ENCODE measurements at regions not wholly inside any gene's neighbourhood (a gene's known extent, or its start where the extent isn't known, plus 50 kb on each side); places are given as distances from the start of the nearest gene placed in this dataset.

DNA sequence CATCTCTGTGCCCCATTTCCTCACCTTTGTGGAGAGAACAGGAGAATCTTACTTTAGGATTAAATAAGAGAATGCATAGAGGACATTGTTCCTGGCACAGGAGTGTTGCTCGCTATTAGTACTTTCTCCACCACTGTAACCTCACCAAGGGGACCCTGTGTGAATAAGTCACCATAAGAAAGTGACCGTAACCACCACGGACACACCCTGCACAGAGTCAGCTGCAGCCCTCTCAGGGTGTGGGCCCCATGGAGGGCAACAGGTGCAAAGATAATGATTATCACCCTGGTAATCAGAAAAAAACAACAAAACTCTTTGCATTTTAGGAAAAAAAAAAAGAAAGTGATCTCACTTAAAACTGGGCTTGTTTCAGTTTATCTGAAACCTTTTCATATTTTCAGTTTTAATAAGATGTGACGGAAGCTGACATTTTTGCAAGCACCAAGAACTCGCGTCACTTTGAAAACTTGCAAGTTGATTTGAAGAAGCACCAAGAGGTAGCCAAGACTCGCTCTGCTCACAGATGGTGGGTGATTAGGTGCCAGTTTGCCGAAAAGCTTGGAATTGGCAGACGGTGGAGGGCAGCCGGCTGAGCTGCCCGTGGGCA is 87.0 kb upstream of the VRK1 start:
- no TSS peak for BruUV-seq (replicated peaks)
- Histone ChIP-seq H3K79me2 (ENCODE audit: control insufficient read depth, insufficient read depth, low read length) (no peaks in the 10 kb centered on the region), H3K9me3 (replicated peaks; ENCODE audit: control insufficient read depth, insufficient read depth, low read length) (no peaks in the 10 kb centered on the region), H3K4me3 (replicated peaks in 1 of 3; ENCODE audit: insufficient read depth in 1 of 3, low read depth in 1 of 3, low read length in 3 of 3) (no peak overlapping the region), H4K20me1 (replicated peaks; ENCODE audit: control insufficient read depth, extremely low read depth, insufficient read depth, low read length) (no peaks in the 10 kb centered on the region), H3K9me1 (replicated peaks; ENCODE audit: control insufficient read depth, extremely low read depth, insufficient read depth, low read length) (no peaks in the 10 kb centered on the region), H3K4me1 (ENCODE audit: control insufficient read depth, extremely low read depth, insufficient read depth, low read length) (no peaks in the 10 kb centered on the region), H3K36me3 (ENCODE audit: control insufficient read depth in 2 of 2, extremely low read depth in 1 of 2, insufficient read depth in 2 of 2, low read length in 2 of 2) (no peaks in the 10 kb centered on the region), H3K4me2 (ENCODE audit: insufficient read depth, low read length) (no peak overlapping the region), H3K9ac (replicated peaks; ENCODE audit: extremely low read depth, insufficient read depth, low read length) (no peak overlapping the region), H2AFZ (ENCODE audit: low read depth, low read length) (no peak overlapping the region), H3K27me3 (ENCODE audit: control insufficient read depth in 2 of 2, insufficient read depth in 2 of 2, low read length in 2 of 2) (no peaks in the 10 kb centered on the region), H3K27ac (ENCODE audit: insufficient read depth, low read depth, low read length) (no peak overlapping the region)
- POLR2A ChIA-PET, result no interaction called here
- CTCF ChIA-PET, result no interaction called here
- intact Hi-C loops (cut with micrococcal nuclease), result no loop called here
- no peak for TF ChIP-seq MYC (IDR thresholded peaks at IDR 0.05; ENCODE audit: low read depth, low read length)
- TF ChIP-seq JUN (IDR thresholded peaks at IDR 0.05; ENCODE audit: borderline replicate concordance, insufficient read depth, insufficient read length, low read depth), result no peak
- no peak for TF ChIP-seq GATA2 (IDR thresholded peaks at IDR 0.05; ENCODE audit: insufficient read depth, insufficient read length, low read depth, low read length)
- no peak for TF ChIP-seq POLR2A (IDR thresholded peaks at IDR 0.05; ENCODE audit: low read depth, low read length)
- no peak for TF ChIP-seq EZH2 (IDR thresholded peaks at IDR 0.05; ENCODE audit: borderline replicate concordance, low read depth, low read length, severe bottlenecking)
- TF ChIP-seq POLR2AphosphoS5 (IDR thresholded peaks at IDR 0.05; ENCODE audit: insufficient read depth, low read depth, low read length), result no peak
- TF ChIP-seq, protein P1, sequence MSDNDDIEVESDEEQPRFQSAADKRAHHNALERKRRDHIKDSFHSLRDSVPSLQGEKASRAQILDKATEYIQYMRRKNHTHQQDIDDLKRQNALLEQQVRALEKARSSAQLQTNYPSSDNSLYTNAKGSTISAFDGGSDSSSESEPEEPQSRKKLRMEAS (IDR thresholded peaks at IDR 0.05; ENCODE audit: insufficient read depth, insufficient read length), result no peak
- TF ChIP-seq, protein P2, sequence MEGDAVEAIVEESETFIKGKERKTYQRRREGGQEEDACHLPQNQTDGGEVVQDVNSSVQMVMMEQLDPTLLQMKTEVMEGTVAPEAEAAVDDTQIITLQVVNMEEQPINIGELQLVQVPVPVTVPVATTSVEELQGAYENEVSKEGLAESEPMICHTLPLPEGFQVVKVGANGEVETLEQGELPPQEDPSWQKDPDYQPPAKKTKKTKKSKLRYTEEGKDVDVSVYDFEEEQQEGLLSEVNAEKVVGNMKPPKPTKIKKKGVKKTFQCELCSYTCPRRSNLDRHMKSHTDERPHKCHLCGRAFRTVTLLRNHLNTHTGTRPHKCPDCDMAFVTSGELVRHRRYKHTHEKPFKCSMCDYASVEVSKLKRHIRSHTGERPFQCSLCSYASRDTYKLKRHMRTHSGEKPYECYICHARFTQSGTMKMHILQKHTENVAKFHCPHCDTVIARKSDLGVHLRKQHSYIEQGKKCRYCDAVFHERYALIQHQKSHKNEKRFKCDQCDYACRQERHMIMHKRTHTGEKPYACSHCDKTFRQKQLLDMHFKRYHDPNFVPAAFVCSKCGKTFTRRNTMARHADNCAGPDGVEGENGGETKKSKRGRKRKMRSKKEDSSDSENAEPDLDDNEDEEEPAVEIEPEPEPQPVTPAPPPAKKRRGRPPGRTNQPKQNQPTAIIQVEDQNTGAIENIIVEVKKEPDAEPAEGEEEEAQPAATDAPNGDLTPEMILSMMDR (IDR thresholded peaks at IDR 0.05; ENCODE audit: extremely low read depth in 1 of 2, insufficient read depth in 1 of 2, low read depth in 1 of 2, low read length in 2 of 2), result no peak
- no peak for TF ChIP-seq FOS (IDR thresholded peaks at IDR 0.05; ENCODE audit: borderline replicate concordance, insufficient read depth, low read length)
- FAIRE-seq, result no peak
- DNase-seq (ENCODE audit: low read depth, low spot score), result no peak
- dilution Hi-C loops (cut with MboI; ENCODE audit: extremely low pct_ligation_motif_present, low sequenced_read_pairs), result no loop called here

All from endothelial cell of umbilical vein (primary cell).